ENCODE measurements at regions not wholly inside any gene's neighbourhood (a gene's known extent, or its start where the extent isn't known, plus 50 kb on each side); places are given as distances from the start of the nearest gene placed in this dataset.

GRCh38 chr16:73315645-73316044 is 267.7 kb upstream of the ZFHX3 start:
- Histone ChIP-seq H3K27ac (ENCODE audit: low read depth in 2 of 2, low read length in 1 of 2) (no peak overlapping the region), H2AFZ (ENCODE audit: low read depth) (no peak overlapping the region), H3K9me3 (no peaks in the 10 kb centered on the region), H3F3A (replicated peaks; ENCODE audit: insufficient read depth) (no peaks in the 10 kb centered on the region), H4K20me1 (ENCODE audit: insufficient read depth) (no peaks in the 10 kb centered on the region), H3K4me2 (no peak overlapping the region), H3K36me3 (replicated peaks in 1 of 2; ENCODE audit: control insufficient read depth in 1 of 2, insufficient read depth in 2 of 2, low read length in 1 of 2) (no peaks in the 10 kb centered on the region), H3K79me2 (ENCODE audit: insufficient read depth) (no peaks in the 10 kb centered on the region), H3K9ac (no peak overlapping the region), H3K9me2 (no peaks in the 10 kb centered on the region), H3K27me3 (ENCODE audit: insufficient read depth) (no peaks in the 10 kb centered on the region; the same call in 1 of the 2 replicates), H3K4me1 (ENCODE audit: control insufficient read depth in 1 of 2, insufficient read depth in 2 of 2, low read depth in 1 of 2, low read length in 1 of 2) (no peaks in the 10 kb centered on the region), H3K4me3 (ENCODE audit: low read depth in 2 of 2, low read length in 1 of 2) (no peak overlapping the region)
- CTCF ChIA-PET = no interaction called here
- DNase-seq = no peak
- 40% methylated on average over 7 of the region's 7 CpGs for WGBS (ENCODE audit: low lambda C conversion rate)
- POLR2A ChIA-PET = no interaction called here
- TF ChIP-seq CHD2 (IDR thresholded peaks at IDR 0.05; ENCODE audit: low read length, partially characterized antibody) = no peak
- no peak for TF ChIP-seq TCF12 (IDR thresholded peaks at IDR 0.05)
- TF ChIP-seq SMC3 (IDR thresholded peaks at IDR 0.05; ENCODE audit: low read depth, low read length) = no peak
- no peak for TF ChIP-seq ELF1 (IDR thresholded peaks at IDR 0.05)
- no peak for TF ChIP-seq FOXM1 (IDR thresholded peaks at IDR 0.05; ENCODE audit: low read depth)
- no peak for TF ChIP-seq NFIC (IDR thresholded peaks at IDR 0.05; ENCODE audit: borderline replicate concordance)
- TF ChIP-seq RCOR1 (IDR thresholded peaks at IDR 0.05; ENCODE audit: low read length) = no peak
- no peak for TF ChIP-seq MAX (IDR thresholded peaks at IDR 0.05; ENCODE audit: low read depth)
- TF ChIP-seq CTCF (IDR thresholded peaks at IDR 0.05) = no peak
- TF ChIP-seq TAF1 (IDR thresholded peaks at IDR 0.05; ENCODE audit: borderline replicate concordance, low read depth, low read length) = no peak
- TF ChIP-seq RAD21 (IDR thresholded peaks at IDR 0.05; ENCODE audit: low read length) = no peak

GRCh38 chr16:73313950-73314349 is 266.0 kb upstream of the ZFHX3 start:
- Histone ChIP-seq H3K27ac (ENCODE audit: low read depth in 2 of 2, low read length in 1 of 2) (no peak overlapping the region), H3K9me3 (no peaks in the 10 kb centered on the region), H2AFZ (ENCODE audit: low read depth) (no peak overlapping the region), H3K4me1 (ENCODE audit: control insufficient read depth in 1 of 2, insufficient read depth in 2 of 2, low read depth in 1 of 2, low read length in 1 of 2) (no peaks in the 10 kb centered on the region), H3K36me3 (replicated peaks in 1 of 2; ENCODE audit: control insufficient read depth in 1 of 2, insufficient read depth in 2 of 2, low read length in 1 of 2) (no peaks in the 10 kb centered on the region), H3K9me2 (no peaks in the 10 kb centered on the region), H3F3A (replicated peaks; ENCODE audit: insufficient read depth) (no peaks in the 10 kb centered on the region), H4K20me1 (ENCODE audit: insufficient read depth) (no peaks in the 10 kb centered on the region), H3K4me2 (no peak overlapping the region), H3K79me2 (ENCODE audit: insufficient read depth) (no peaks in the 10 kb centered on the region), H3K9ac (no peak overlapping the region), H3K4me3 (ENCODE audit: low read depth in 2 of 2, low read length in 1 of 2) (no peak overlapping the region), H3K27me3 (ENCODE audit: insufficient read depth) (no peaks in the 10 kb centered on the region)
- WGBS (ENCODE audit: low lambda C conversion rate) = 33% methylated on average over 2 of the region's 2 CpGs
- no peak for TF ChIP-seq TCF12 (IDR thresholded peaks at IDR 0.05)
- no peak for TF ChIP-seq NRF1 (IDR thresholded peaks at IDR 0.05; ENCODE audit: low read depth, low read length)
- no peak for TF ChIP-seq POLR2AphosphoS5 (IDR thresholded peaks at IDR 0.05; ENCODE audit: low read depth, low read length)
- no peak for TF ChIP-seq IRF3 (IDR thresholded peaks at IDR 0.05; ENCODE audit: low read depth, low read length)
- no peak for TF ChIP-seq JUND (IDR thresholded peaks at IDR 0.05)
- no peak for TF ChIP-seq MEF2A (IDR thresholded peaks at IDR 0.05; ENCODE audit: borderline replicate concordance, low read depth)
- no peak for TF ChIP-seq EP300 (IDR thresholded peaks at IDR 0.05; ENCODE audit: borderline replicate concordance in 1 of 2, low read depth in 1 of 2, low read length in 1 of 2)
- no peak for TF ChIP-seq MXI1 (IDR thresholded peaks at IDR 0.05; ENCODE audit: low read depth, low read length)
- TF ChIP-seq YY1 (IDR thresholded peaks at IDR 0.05; ENCODE audit: low read depth) = no peak
- no peak for TF ChIP-seq CHD2 (IDR thresholded peaks at IDR 0.05; ENCODE audit: low read length, partially characterized antibody)
- no peak for TF ChIP-seq RXRA (IDR thresholded peaks at IDR 0.05; ENCODE audit: borderline replicate concordance, low read depth)
- TF ChIP-seq SMC3 (IDR thresholded peaks at IDR 0.05; ENCODE audit: low read depth, low read length) = no peak
- no peak for TF ChIP-seq CTCF (IDR thresholded peaks at IDR 0.05)
- no peak for TF ChIP-seq FOXM1 (IDR thresholded peaks at IDR 0.05; ENCODE audit: low read depth)
- TF ChIP-seq MAX (IDR thresholded peaks at IDR 0.05; ENCODE audit: low read depth) = no peak
- no peak for TF ChIP-seq NFIC (IDR thresholded peaks at IDR 0.05; ENCODE audit: borderline replicate concordance)
- no peak for TF ChIP-seq GABPA (IDR thresholded peaks at IDR 0.05; ENCODE audit: low read depth)
- TF ChIP-seq RFX5 (IDR thresholded peaks at IDR 0.05; ENCODE audit: low read length) = no peak
- no peak for TF ChIP-seq PBX3 (IDR thresholded peaks at IDR 0.05)
- ChIA-PET POLR2A (no interaction called here), CTCF (no interaction called here)
- DNase-seq = no peak

Data from SK-N-SH (cell line).